Thyroid gland (tissue), 4 donors: ENCODE measurements at regions not wholly inside any gene's neighbourhood (a gene's known extent, or its start where the extent isn't known, plus 50 kb on each side); places are given as distances from the start of the nearest gene placed in this dataset.

Source experiments
- POLR2A ChIP-seq, 2 donors: fragments of 450-650 bp; IDR thresholded peaks; one replicate each; pipeline ENCODE4 v1.6.1; 2017; ENCODE audit warnings: antibody characterized with exemption in 2 of 2, mild to moderate bottlenecking in 2 of 2, moderate library complexity in 1 of 2
- TF ChIP-seq, protein P1 (sequence below), 6 experiments: fragments of 200-600 bp in 3 of 6; fragments of 450-650 bp in 3 of 6; sonication (generic) in 3 of 6; IDR thresholded peaks; one replicate each; pipeline ENCODE4 v1.5.1; 2016 to 2019; ENCODE audit warnings: antibody characterized with exemption in 6 of 6, mild to moderate bottlenecking in 2 of 6, inconsistent platforms in 1 of 6, moderate library complexity in 1 of 6

DNA sequence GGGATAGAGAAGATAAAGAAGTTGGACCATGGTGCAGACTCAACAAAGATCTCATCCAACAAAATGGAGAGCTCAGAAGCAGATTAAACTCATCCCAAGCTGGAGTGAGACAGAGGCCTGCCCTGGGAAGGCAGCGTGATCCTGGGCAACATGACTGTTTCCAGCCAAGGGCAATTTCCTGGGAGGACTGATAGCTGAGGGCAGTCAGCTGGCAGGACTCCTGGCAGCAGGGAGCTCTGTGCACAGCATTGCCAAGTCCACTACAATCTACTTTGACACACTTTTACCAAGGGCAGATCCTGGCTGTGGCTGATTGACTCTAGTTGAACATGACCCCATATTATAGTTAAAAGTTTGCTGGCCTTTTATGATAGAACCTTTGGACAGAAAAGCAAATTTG, 357.3 kb upstream of the RASGEF1B start:
- TF ChIP-seq, protein P1, sequence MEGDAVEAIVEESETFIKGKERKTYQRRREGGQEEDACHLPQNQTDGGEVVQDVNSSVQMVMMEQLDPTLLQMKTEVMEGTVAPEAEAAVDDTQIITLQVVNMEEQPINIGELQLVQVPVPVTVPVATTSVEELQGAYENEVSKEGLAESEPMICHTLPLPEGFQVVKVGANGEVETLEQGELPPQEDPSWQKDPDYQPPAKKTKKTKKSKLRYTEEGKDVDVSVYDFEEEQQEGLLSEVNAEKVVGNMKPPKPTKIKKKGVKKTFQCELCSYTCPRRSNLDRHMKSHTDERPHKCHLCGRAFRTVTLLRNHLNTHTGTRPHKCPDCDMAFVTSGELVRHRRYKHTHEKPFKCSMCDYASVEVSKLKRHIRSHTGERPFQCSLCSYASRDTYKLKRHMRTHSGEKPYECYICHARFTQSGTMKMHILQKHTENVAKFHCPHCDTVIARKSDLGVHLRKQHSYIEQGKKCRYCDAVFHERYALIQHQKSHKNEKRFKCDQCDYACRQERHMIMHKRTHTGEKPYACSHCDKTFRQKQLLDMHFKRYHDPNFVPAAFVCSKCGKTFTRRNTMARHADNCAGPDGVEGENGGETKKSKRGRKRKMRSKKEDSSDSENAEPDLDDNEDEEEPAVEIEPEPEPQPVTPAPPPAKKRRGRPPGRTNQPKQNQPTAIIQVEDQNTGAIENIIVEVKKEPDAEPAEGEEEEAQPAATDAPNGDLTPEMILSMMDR (IDR thresholded peaks at IDR 0.05): no peak
- TF ChIP-seq POLR2A (IDR thresholded peaks at IDR 0.05): no peak
